SJSA1 (cell line): ENCODE measurements at regions not wholly inside any gene's neighbourhood (a gene's known extent, or its start where the extent isn't known, plus 50 kb on each side); places are given as distances from the start of the nearest gene placed in this dataset.
"Not testable (repeated sequence)": the region's sequence is repeated elsewhere in the genome, so short reads cannot be mapped to it uniquely, and the experiment has no call there.

Experiments used
- DNase-seq, 2 experiments: peaks; one replicate each; pipeline ENCODE4 v3.0.0-alpha.2; 2015 to 2020; ENCODE audit warnings: low spot score in 2 of 2, low read depth in 1 of 2
- H3K27ac ChIP-seq: fragments of 250-450 bp; sonication (Bioruptor Pico); 2 replicates; pipeline ENCODE4 v1.5.1; 2020; ENCODE audit warnings: mild to moderate bottlenecking, moderate library complexity
- H3K27me3 ChIP-seq: fragments of 250-450 bp; sonication (Bioruptor Pico); replicated peaks from 2 replicates; pipeline ENCODE4 v1.5.1; 2020; ENCODE audit warnings: mild to moderate bottlenecking, moderate library complexity
- H3K36me3 ChIP-seq: fragments of 250-450 bp; sonication (Bioruptor Pico); 2 replicates; pipeline ENCODE4 v1.5.1; 2020; ENCODE audit warnings: mild to moderate bottlenecking
- H3K4me1 ChIP-seq: fragments of 250-450 bp; sonication (Bioruptor Pico); replicated peaks from 2 replicates; pipeline ENCODE4 v1.6.1; 2021; ENCODE audit warnings: mild to moderate bottlenecking
- H3K4me3 ChIP-seq: fragments of 250-450 bp; sonication (Bioruptor Pico); 2 replicates; pipeline ENCODE4 v1.5.1; 2020; ENCODE audit warnings: mild to moderate bottlenecking
- H3K9me3 ChIP-seq: fragments of 250-450 bp; sonication (Bioruptor Pico); replicated peaks from 2 replicates; pipeline ENCODE4 v1.5.1; 2020; ENCODE audit warnings: mild to moderate bottlenecking

GRCh38 chr13:101003566-101003965 is 329.0 kb upstream of the TMTC4 start:
- no peak overlapping the region for H3K4me3 ChIP-seq
- no peak overlapping the region for H3K27ac ChIP-seq
- no peak for DNase-seq
- H3K4me1 ChIP-seq: no peaks in the 10 kb centered on the region
- no peaks in the 10 kb centered on the region for H3K9me3 ChIP-seq
- no peaks in the 10 kb centered on the region for H3K36me3 ChIP-seq
- H3K27me3 ChIP-seq: no peaks in the 10 kb centered on the region

- no peaks in the 10 kb centered on the region for H3K27me3 ChIP-seq
- no peak for DNase-seq
Observed at GRCh38 chr13:100989392-100989791, 314.8 kb upstream of the TMTC4 start.

DNA sequence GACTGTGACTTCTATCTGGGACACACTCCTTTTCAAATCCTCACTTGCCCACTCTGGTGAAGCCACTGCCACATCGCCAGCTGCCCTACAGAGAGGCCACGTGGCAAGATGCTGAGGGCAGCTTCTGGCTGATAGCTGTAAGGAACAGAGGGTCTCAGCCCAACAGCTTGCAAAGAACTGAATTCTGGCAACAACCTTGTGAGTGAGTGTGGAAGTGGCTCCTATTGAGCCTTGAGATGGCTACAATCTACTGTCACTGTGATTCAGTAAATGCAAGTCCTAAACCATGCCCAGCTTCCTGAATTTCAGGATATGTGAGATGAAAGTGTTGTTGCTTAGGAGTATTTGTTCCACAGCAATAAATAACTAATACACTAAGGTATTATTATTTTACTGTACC is 314.3 kb upstream of the TMTC4 start:
- Histone ChIP-seq H3K27ac (no peak overlapping the region), H3K9me3 (peaks cover 3% of the 10 kb centered on the region; the same call in 1 of the 2 replicates), H3K4me1 (no peaks in the 10 kb centered on the region), H3K4me3 (no peak overlapping the region), H3K27me3 (no peaks in the 10 kb centered on the region), H3K36me3 (no peaks in the 10 kb centered on the region)
- DNase-seq: no peak

More at GRCh38 chr13:100989392-100989791, 314.8 kb upstream of the TMTC4 start:
- Histone ChIP-seq H3K27ac (no peak overlapping the region), H3K4me3 (no peak overlapping the region), H3K9me3 (peaks cover 3% of the 10 kb centered on the region; the same call in 1 of the 2 replicates), H3K4me1 (no peaks in the 10 kb centered on the region), H3K36me3 (no peaks in the 10 kb centered on the region)

- no peak overlapping the region for H3K27ac ChIP-seq
- no peak for DNase-seq
- no peaks in the 10 kb centered on the region for H3K4me1 ChIP-seq
- no peak overlapping the region for H3K4me3 ChIP-seq
- H3K9me3 ChIP-seq: peaks cover 3% of the 10 kb centered on the region; the same call in 1 of the 2 replicates
- H3K36me3 ChIP-seq: no peaks in the 10 kb centered on the region
- H3K27me3 ChIP-seq: no peaks in the 10 kb centered on the region
Observed at GRCh38 chr13:100987948-100988347, 313.4 kb upstream of the TMTC4 start.

DNA sequence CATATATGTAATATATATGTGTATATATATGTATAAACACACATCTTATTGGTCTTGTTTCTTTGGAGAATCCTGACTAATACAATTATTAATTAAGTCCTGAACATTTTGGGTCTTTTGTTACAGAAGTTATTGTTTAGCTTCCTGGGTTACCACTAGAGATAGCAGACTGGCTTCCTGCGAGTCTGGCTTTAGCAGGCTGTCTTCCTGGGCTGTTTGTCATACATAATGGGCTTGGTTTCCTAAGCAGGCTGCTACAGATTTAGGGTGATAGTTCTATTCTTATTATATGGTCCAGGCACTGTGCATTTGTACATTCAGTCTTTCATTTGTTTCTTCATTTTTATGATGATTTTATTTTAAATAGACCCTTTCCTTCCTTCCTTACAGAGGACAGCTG is 312.0 kb upstream of the TMTC4 start:
- Histone ChIP-seq H3K27me3 (no peaks in the 10 kb centered on the region), H3K36me3 (no peaks in the 10 kb centered on the region), H3K9me3 (peaks cover 3% of the 10 kb centered on the region; the same call in 1 of the 2 replicates), H3K4me1 (no peaks in the 10 kb centered on the region), H3K27ac (no peak overlapping the region), H3K4me3 (no peak overlapping the region)
- DNase-seq: no peak

GRCh38 chr13:100984085-100984705 is 309.6 kb upstream of the TMTC4 start:
- no peak for DNase-seq

GRCh38 chr13:100983111-100983510 is 308.5 kb upstream of the TMTC4 start:
- DNase-seq: no peak
- H3K4me1 ChIP-seq: no peaks in the 10 kb centered on the region
- H3K4me3 ChIP-seq: no peak overlapping the region
- no peak overlapping the region for H3K27ac ChIP-seq
- no peaks in the 10 kb centered on the region for H3K9me3 ChIP-seq
- H3K27me3 ChIP-seq: no peaks in the 10 kb centered on the region
- H3K36me3 ChIP-seq: no peaks in the 10 kb centered on the region

More at GRCh38 chr13:100984085-100984705, 309.6 kb upstream of the TMTC4 start:
- no peak overlapping the region for H3K27ac ChIP-seq
- H3K4me1 ChIP-seq: no peaks in the 10 kb centered on the region
- H3K9me3 ChIP-seq: no peaks in the 10 kb centered on the region
- H3K27me3 ChIP-seq: no peaks in the 10 kb centered on the region
- no peaks in the 10 kb centered on the region for H3K36me3 ChIP-seq
- no peak overlapping the region for H3K4me3 ChIP-seq

DNA sequence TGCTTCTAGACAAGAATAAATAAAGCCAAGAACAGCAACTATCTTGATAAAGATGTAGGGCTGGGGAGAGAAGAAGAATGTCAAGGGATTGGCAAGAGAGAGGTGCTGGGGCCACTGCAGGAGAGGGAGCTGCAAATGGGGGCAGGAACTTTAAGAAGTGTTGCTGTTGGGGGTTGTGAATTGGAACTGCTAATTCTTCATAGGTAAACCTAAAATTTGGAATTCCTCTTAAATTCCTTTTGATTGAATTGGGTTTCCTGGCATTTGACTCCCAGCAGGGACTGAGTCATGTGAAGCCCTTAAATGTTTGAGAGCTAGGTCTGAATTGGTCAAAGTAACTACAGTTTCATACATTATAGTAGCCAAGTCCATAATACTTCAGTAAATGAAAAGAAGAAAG is 305.6 kb upstream of the TMTC4 start:
- peak in 1 of 2 experiments; percentile 4 for DNase-seq

GRCh38 chr13:100977841-100978240 is 303.2 kb upstream of the TMTC4 start:
- DNase-seq: no peak
- Histone ChIP-seq H3K36me3 (no peaks in the 10 kb centered on the region), H3K4me3 (no peak overlapping the region), H3K9me3 (no peaks in the 10 kb centered on the region), H3K27me3 (no peaks in the 10 kb centered on the region), H3K27ac (no peak overlapping the region), H3K4me1 (no peaks in the 10 kb centered on the region)

More for the DNA sequence above, 305.6 kb upstream of the TMTC4 start:
- no peak overlapping the region for H3K27ac ChIP-seq
- no peaks in the 10 kb centered on the region for H3K9me3 ChIP-seq
- H3K36me3 ChIP-seq: no peaks in the 10 kb centered on the region
- H3K4me1 ChIP-seq: no peaks in the 10 kb centered on the region
- H3K4me3 ChIP-seq: no peak overlapping the region
- H3K27me3 ChIP-seq: no peaks in the 10 kb centered on the region

DNA sequence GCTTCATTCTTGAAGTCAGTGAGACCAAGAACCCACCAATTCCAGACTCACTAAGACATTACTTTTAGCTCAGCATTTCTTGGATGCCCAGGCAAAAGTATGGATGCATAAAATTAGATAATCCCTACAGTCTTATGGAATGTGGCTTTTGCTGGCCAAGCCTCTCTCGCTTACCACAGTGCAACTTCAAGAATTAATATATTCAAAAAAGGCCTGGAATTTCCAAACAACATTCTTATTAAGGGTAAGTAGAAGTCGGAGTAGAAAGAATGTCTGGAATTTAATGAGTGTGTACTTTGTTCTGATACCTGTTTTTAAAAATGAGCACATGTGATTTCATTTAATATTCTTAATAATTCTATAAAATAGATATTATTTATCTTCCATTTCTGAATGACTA is 302.4 kb upstream of the TMTC4 start:
- H3K4me3 ChIP-seq: peak overlapping the region; percentile 35
- no peaks in the 10 kb centered on the region for H3K36me3 ChIP-seq
- H3K4me1 ChIP-seq: no peaks in the 10 kb centered on the region
- DNase-seq: peak in 1 of 2 experiments; percentile 11
- H3K9me3 ChIP-seq: no peaks in the 10 kb centered on the region
- H3K27ac ChIP-seq: no peak overlapping the region
- no peaks in the 10 kb centered on the region for H3K27me3 ChIP-seq

GRCh38 chr13:100975666-100976065 is 301.1 kb upstream of the TMTC4 start:
- DNase-seq, H3K36me3 ChIP-seq, H3K27ac ChIP-seq, H3K9me3 ChIP-seq, H3K4me3 ChIP-seq, H3K27me3 ChIP-seq, H3K4me1 ChIP-seq: not testable (repeated sequence)

DNA sequence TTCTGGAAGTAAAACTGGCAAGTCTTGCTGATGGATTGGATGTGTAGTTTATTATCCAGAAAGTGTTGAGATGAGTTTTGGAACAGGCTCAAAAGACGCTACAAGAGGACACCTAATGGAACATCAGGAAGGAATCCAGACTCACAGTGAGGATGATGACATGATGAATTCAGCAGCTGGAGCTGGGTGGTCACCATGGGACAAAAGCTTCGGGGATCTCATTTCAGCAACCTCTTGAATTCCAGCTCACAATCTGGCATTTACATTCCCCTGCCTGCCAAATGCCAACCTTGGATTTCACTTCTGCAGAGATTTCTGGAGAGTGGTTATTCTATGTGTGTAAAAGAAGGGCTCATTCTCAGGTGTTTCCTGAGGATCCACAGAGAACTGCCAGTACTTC is 288.0 kb upstream of the TMTC4 start:
- H3K27me3 ChIP-seq: no peaks in the 10 kb centered on the region
- DNase-seq: no peak

DNA sequence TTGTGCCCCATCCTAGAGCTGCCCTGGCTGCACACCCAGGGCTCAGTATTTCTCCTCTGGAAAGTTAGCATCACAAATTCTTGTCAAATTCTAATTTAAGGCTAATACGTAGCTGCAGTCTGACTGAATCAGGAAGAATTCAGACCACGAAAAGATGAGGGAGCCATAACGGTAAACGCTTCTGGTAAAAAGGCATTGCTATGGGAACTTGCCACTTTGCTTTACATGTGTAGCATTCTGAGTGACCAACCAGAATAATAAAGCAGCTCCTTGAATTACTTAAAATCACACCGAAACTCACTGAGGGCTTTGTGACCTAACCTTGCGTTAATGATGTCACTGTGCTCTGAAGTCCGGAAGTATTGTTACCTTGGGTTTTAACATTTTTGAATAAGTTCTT is 286.6 kb upstream of the TMTC4 start:
- H3K4me3 ChIP-seq: no peak overlapping the region
- no peaks in the 10 kb centered on the region for H3K36me3 ChIP-seq
- H3K27me3 ChIP-seq: no peaks in the 10 kb centered on the region
- H3K9me3 ChIP-seq: no peaks in the 10 kb centered on the region
- DNase-seq: no peak
- H3K4me1 ChIP-seq: no peaks in the 10 kb centered on the region
- no peak overlapping the region for H3K27ac ChIP-seq

More for the DNA sequence above, 288.0 kb upstream of the TMTC4 start:
- Histone ChIP-seq H3K36me3 (no peaks in the 10 kb centered on the region), H3K9me3 (no peaks in the 10 kb centered on the region), H3K27ac (no peak overlapping the region), H3K4me1 (no peaks in the 10 kb centered on the region), H3K4me3 (no peak overlapping the region)

- Histone ChIP-seq H3K27me3 (no peaks in the 10 kb centered on the region), H3K4me3 (no peak overlapping the region), H3K36me3 (no peaks in the 10 kb centered on the region), H3K27ac (no peak overlapping the region), H3K4me1 (no peaks in the 10 kb centered on the region), H3K9me3 (no peaks in the 10 kb centered on the region)
- no peak for DNase-seq
Observed at GRCh38 chr13:100958831-100959230, 284.2 kb upstream of the TMTC4 start.

GRCh38 chr13:100957741-100958140 is 283.1 kb upstream of the TMTC4 start:
- Histone ChIP-seq H3K4me3 (no peak overlapping the region), H3K27me3 (no peaks in the 10 kb centered on the region), H3K36me3 (no peaks in the 10 kb centered on the region), H3K4me1 (no peaks in the 10 kb centered on the region), H3K27ac (no peak overlapping the region), H3K9me3 (no peaks in the 10 kb centered on the region)
- no peak for DNase-seq
